MCF 10A (cell line): ENCODE measurements at regions not wholly inside any gene's neighbourhood (a gene's known extent, or its start where the extent isn't known, plus 50 kb on each side); places are given as distances from the start of the nearest gene placed in this dataset.

Experiments used
- BruUV-seq: library from RNA; stranded (reverse); fragments of 400-500 nt; replicated peaks from 2 replicates; lab custom pipeline; 2021; lab: Mats Ljungman, UMichigan
- CTCF ChIA-PET: fragments of 300-600 bp; sonication (Branson Sonifier 250); formaldehyde crosslinking; extraction: SDS; loops from one replicate; lab custom pipeline; 2021; ENCODE audit warnings: antibody characterized with exemption, inconsistent platforms; lab: Yijun Ruan, JAX
- POLR2A ChIA-PET: fragments of 300-600, 350-650 bp; sonication (Branson Sonifier 250); formaldehyde crosslinking; extraction: SDS; loops from one replicate; lab custom pipeline; 2020; ENCODE audit warnings: antibody characterized with exemption, inconsistent platforms; lab: Yijun Ruan, JAX
- DNase-seq: peaks from one replicate; pipeline ENCODE4 v3.0.0-alpha.2; 2018; ENCODE audit not compliant: unreplicated experiment
- H3K27ac Mint-ChIP-seq: one replicate; pipeline ENCODE4 v1.8.0; 2022; ENCODE audit warnings: mild to moderate bottlenecking, low read depth, mixed read lengths; ENCODE audit not compliant: unreplicated experiment
- H3K27me3 Mint-ChIP-seq: one replicate; pipeline ENCODE4 v1.8.0; 2022; ENCODE audit warnings: mixed read lengths; ENCODE audit not compliant: insufficient read depth, unreplicated experiment
- H3K36me3 Mint-ChIP-seq: one replicate; pipeline ENCODE4 v1.8.0; 2022; ENCODE audit warnings: mild to moderate bottlenecking, moderate library complexity, mixed read lengths; ENCODE audit not compliant: insufficient read depth, unreplicated experiment
- H3K4me1 Mint-ChIP-seq: one replicate; pipeline ENCODE4 v1.8.0; 2022; ENCODE audit warnings: mixed read lengths; ENCODE audit not compliant: insufficient read depth, unreplicated experiment
- H3K4me3 Mint-ChIP-seq: one replicate; pipeline ENCODE4 v1.8.0; 2022; ENCODE audit warnings: mild to moderate bottlenecking, moderate library complexity, mixed read lengths; ENCODE audit not compliant: unreplicated experiment
- H3K9me3 Mint-ChIP-seq: one replicate; pipeline ENCODE4 v1.8.0; 2022; ENCODE audit warnings: mixed read lengths; ENCODE audit not compliant: unreplicated experiment
- CTCF ChIP-seq: fragments of 200-600 bp; IDR thresholded peaks from one replicate; pipeline ENCODE4 v1.8.0; 2022; ENCODE audit warnings: antibody characterized with exemption, mild to moderate bottlenecking; ENCODE audit not compliant: unreplicated experiment
- intact Hi-C: fragments of 100-400 bp; cut with micrococcal nuclease; formaldehyde crosslinking; loops from 2 replicates; pipeline ENCODE4 v1.14.1; 2022

- Mint-ChIP-seq H3K4me3 (no peak overlapping the region), H3K27ac (peak overlapping the region; percentile 89), H3K4me1 (peaks cover 16% of the 10 kb centered on the region), H3K9me3 (no peaks in the 10 kb centered on the region), H3K27me3 (no peaks in the 10 kb centered on the region), H3K36me3 (no peaks in the 10 kb centered on the region)
- peak; percentile 62 for DNase-seq
- TF ChIP-seq CTCF = no peak
- no TSS peak for BruUV-seq
- ChIA-PET POLR2A (no interaction called here), CTCF (interaction anchor here (0.7 to 1.3 kb wide), 2 partner anchors 20 to 91 kb away, joined by 3 to 4 read pairs; no protein-coding TSS in a partner anchor)
- intact Hi-C loops = no loop called here
Observed at GRCh38 chr4:127141856-127142255, 490.9 kb upstream of the INTU start.

- POLR2A ChIA-PET = no interaction called here
- TF ChIP-seq CTCF = no peak
- DNase-seq = no peak
- H3K9me3 Mint-ChIP-seq = no peaks in the 10 kb centered on the region
- no TSS peak for BruUV-seq
- no peaks in the 10 kb centered on the region for H3K36me3 Mint-ChIP-seq
- CTCF ChIA-PET = no interaction called here
- H3K4me1 Mint-ChIP-seq = peaks cover 16% of the 10 kb centered on the region
- no peaks in the 10 kb centered on the region for H3K27me3 Mint-ChIP-seq
- H3K27ac Mint-ChIP-seq = peak overlapping the region; percentile 89
- intact Hi-C loops = no loop called here
- H3K4me3 Mint-ChIP-seq = no peak overlapping the region
Observed at GRCh38 chr4:127143460-127144195, 489.1 kb upstream of the INTU start.

GRCh38 chr4:127145006-127145540 lies 487.7 kb upstream of the INTU start:
- no peak overlapping the region for H3K27ac Mint-ChIP-seq
- no peaks in the 10 kb centered on the region for H3K27me3 Mint-ChIP-seq
- POLR2A ChIA-PET = interaction anchor here (0.6 to 1.7 kb wide), 2 partner anchors 18 to 399 kb away, joined by 3 to 6 read pairs; no protein-coding TSS in a partner anchor
- no peak for DNase-seq
- BruUV-seq = no TSS peak
- no peaks in the 10 kb centered on the region for H3K36me3 Mint-ChIP-seq
- TF ChIP-seq CTCF = no peak
- H3K4me3 Mint-ChIP-seq = no peak overlapping the region
- intact Hi-C loops = no loop called here
- H3K4me1 Mint-ChIP-seq = peaks cover 15% of the 10 kb centered on the region
- CTCF ChIA-PET = interaction anchor here (0.6 to 1.5 kb wide), 4 partner anchors 17 to 465 kb away, joined by 3 to 4 read pairs (median 3); no protein-coding TSS in a partner anchor
- H3K9me3 Mint-ChIP-seq = no peaks in the 10 kb centered on the region

- intact Hi-C loops = no loop called here
- Mint-ChIP-seq H3K27me3 (no peaks in the 10 kb centered on the region), H3K36me3 (no peaks in the 10 kb centered on the region), H3K4me1 (no peaks in the 10 kb centered on the region), H3K9me3 (no peaks in the 10 kb centered on the region), H3K27ac (no peak overlapping the region), H3K4me3 (no peak overlapping the region)
- BruUV-seq = no TSS peak
- TF ChIP-seq CTCF = no peak
- DNase-seq = no peak
- CTCF ChIA-PET = no interaction called here
- POLR2A ChIA-PET = no interaction called here
Observed at GRCh38 chr4:127148165-127148564, 484.6 kb upstream of the INTU start.
